ENCODE measurements at regions not wholly inside any gene's neighbourhood (a gene's known extent, or its start where the extent isn't known, plus 50 kb on each side); places are given as distances from the start of the nearest gene placed in this dataset.

- intact Hi-C loops (cut with DNase I): no loop called here
- Histone ChIP-seq H3K27ac (no peak overlapping the region), H3K36me3 (no peaks in the 10 kb centered on the region), H3K27me3 (no peaks in the 10 kb centered on the region), H3K9me3 (no peaks in the 10 kb centered on the region), H3K4me3 (no peak overlapping the region), H3K4me1 (no peaks in the 10 kb centered on the region)
- no peak for DNase-seq
- no peak for ATAC-seq
- TF ChIP-seq CTCF (IDR thresholded peaks at IDR 0.05): no peak
Observed at GRCh38 chr6:48186746-48187145, 75.7 kb upstream of the PTCHD4 start.

GRCh38 chr6:48184648-48185047 lies 73.7 kb upstream of the PTCHD4 start:
- DNase-seq (no peak), ATAC-seq (no peak)
- intact Hi-C loops (cut with DNase I): no loop called here
- Histone ChIP-seq H3K4me3 (no peak overlapping the region), H3K27ac (no peak overlapping the region), H3K4me1 (no peaks in the 10 kb centered on the region), H3K27me3 (no peaks in the 10 kb centered on the region), H3K9me3 (no peaks in the 10 kb centered on the region), H3K36me3 (no peaks in the 10 kb centered on the region)
- no peak for TF ChIP-seq CTCF (IDR thresholded peaks at IDR 0.05)

GRCh38 chr6:48183811-48184605 lies 73.0 kb upstream of the PTCHD4 start:
- Histone ChIP-seq H3K27ac (no peak overlapping the region), H3K27me3 (no peaks in the 10 kb centered on the region), H3K9me3 (no peaks in the 10 kb centered on the region), H3K36me3 (no peaks in the 10 kb centered on the region), H3K4me1 (no peaks in the 10 kb centered on the region), H3K4me3 (no peak overlapping the region)
- TF ChIP-seq CTCF (IDR thresholded peaks at IDR 0.05): no peak
- ATAC-seq: no peak
- intact Hi-C loops (cut with DNase I): no loop called here
- no peak for DNase-seq

GRCh38 chr6:48183178-48183577 lies 72.2 kb upstream of the PTCHD4 start:
- no peak for ATAC-seq
- no peaks in the 10 kb centered on the region for H3K27me3 ChIP-seq
- no peak for DNase-seq
- TF ChIP-seq CTCF (IDR thresholded peaks at IDR 0.05): no peak
- H3K4me3 ChIP-seq: no peak overlapping the region
- H3K9me3 ChIP-seq: no peaks in the 10 kb centered on the region
- H3K4me1 ChIP-seq: no peaks in the 10 kb centered on the region
- H3K36me3 ChIP-seq: no peaks in the 10 kb centered on the region
- H3K27ac ChIP-seq: no peak overlapping the region
- intact Hi-C loops (cut with DNase I): no loop called here

- H3K4me3 ChIP-seq: no peak overlapping the region
- H3K27me3 ChIP-seq: no peaks in the 10 kb centered on the region
- intact Hi-C loops (cut with DNase I): no loop called here
- no peak for TF ChIP-seq CTCF (IDR thresholded peaks at IDR 0.05)
- no peaks in the 10 kb centered on the region for H3K9me3 ChIP-seq
- no peak overlapping the region for H3K27ac ChIP-seq
- no peak for DNase-seq
- no peak for ATAC-seq
- no peaks in the 10 kb centered on the region for H3K4me1 ChIP-seq
- no peaks in the 10 kb centered on the region for H3K36me3 ChIP-seq
Observed at GRCh38 chr6:48178700-48179099, 67.7 kb upstream of the PTCHD4 start.

- no peak for TF ChIP-seq CTCF (IDR thresholded peaks at IDR 0.05)
- intact Hi-C loops (cut with DNase I): no loop called here
- no peak for DNase-seq
- no peak overlapping the region for H3K4me3 ChIP-seq
- H3K36me3 ChIP-seq: no peaks in the 10 kb centered on the region
- H3K27ac ChIP-seq: no peak overlapping the region
- no peaks in the 10 kb centered on the region for H3K9me3 ChIP-seq
- H3K4me1 ChIP-seq: no peaks in the 10 kb centered on the region
- H3K27me3 ChIP-seq: no peaks in the 10 kb centered on the region
- ATAC-seq: no peak
Observed at GRCh38 chr6:48177786-48178185, 66.8 kb upstream of the PTCHD4 start.
